ENCODE measurements at regions not wholly inside any gene's neighbourhood (a gene's known extent, or its start where the extent isn't known, plus 50 kb on each side); places are given as distances from the start of the nearest gene placed in this dataset.

DNA sequence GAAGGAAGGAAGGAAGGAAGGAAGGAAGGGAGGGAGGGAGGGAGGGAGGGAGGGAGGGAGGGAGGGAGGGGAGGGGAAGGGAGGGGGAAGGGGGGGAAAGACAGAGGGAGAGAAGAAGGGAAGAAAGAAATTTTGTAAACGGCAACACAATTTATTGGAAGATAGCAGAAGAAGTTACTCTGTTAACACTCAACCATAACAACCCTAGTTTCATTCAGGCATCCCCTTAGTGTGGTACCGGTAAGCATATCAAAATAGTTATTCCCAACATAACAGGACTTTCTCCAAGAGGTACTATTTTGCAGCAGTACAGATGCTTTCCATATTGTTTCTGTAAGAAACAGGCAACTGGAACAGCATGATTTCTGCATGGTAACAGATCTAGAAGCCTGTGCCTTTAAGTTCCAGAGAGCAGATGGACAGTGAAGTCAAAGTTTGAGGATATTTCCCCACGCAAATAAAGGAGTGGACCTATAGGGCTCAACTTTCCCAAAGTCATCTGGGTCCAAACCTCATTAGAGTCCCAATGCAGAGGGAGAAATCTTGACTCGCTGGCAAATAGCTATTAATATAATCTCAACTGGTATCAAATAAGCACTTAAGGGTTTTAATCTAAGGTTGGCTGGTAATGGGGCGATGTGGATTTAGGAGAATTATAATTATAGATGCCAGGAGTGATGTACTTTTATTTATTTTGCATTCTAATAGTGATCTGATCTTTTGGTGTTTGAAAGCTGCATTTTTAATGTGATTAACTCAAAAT is 69.4 kb downstream of the TENT5A start:
- Histone ChIP-seq H3K36me3 (no peaks in the 10 kb centered on the region), H3K4me3 (no peak overlapping the region), H3K4me1 (peaks cover 0 to 2% (median 0%) of the 10 kb centered on the region in 4 donors), H3K9me3 (no peaks in the 10 kb centered on the region), H3K27ac (no peak overlapping the region), H3K27me3 (no peaks in the 10 kb centered on the region)
- DNase-seq, result no peak
- TF ChIP-seq, protein P1, sequence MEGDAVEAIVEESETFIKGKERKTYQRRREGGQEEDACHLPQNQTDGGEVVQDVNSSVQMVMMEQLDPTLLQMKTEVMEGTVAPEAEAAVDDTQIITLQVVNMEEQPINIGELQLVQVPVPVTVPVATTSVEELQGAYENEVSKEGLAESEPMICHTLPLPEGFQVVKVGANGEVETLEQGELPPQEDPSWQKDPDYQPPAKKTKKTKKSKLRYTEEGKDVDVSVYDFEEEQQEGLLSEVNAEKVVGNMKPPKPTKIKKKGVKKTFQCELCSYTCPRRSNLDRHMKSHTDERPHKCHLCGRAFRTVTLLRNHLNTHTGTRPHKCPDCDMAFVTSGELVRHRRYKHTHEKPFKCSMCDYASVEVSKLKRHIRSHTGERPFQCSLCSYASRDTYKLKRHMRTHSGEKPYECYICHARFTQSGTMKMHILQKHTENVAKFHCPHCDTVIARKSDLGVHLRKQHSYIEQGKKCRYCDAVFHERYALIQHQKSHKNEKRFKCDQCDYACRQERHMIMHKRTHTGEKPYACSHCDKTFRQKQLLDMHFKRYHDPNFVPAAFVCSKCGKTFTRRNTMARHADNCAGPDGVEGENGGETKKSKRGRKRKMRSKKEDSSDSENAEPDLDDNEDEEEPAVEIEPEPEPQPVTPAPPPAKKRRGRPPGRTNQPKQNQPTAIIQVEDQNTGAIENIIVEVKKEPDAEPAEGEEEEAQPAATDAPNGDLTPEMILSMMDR (IDR thresholded peaks at IDR 0.05), result no peak
- intact Hi-C loops (cut with DNase I; ENCODE audit: low total_unique reads), result no loop called here

DNA sequence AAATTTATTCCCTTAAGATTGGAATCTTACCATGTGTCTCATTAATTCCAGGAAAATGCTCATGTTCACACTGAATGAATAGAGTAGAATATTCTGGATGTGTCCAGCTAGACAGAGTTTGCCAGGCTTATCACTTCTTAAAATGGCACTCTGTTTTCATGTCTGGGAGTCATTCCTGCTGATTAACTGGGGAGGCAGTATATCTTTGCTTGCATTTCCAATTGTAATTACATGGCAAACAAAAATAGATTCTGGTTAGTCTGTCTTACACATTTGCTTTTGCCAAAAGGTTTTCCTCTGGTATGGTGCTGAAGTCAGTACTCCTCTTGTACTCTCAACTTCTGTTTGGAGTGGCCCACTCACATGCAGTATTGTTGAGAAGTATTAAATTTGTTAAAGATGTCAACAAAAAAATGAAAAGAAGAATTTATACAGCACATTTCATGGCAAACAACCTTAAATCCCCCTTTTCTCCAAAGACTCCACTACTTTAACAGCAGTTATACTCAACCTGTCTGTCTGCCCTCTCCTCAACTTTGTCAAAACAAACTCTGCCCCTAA is 70.2 kb downstream of the TENT5A start:
- no peak overlapping the region for H3K4me3 ChIP-seq
- H3K9me3 ChIP-seq, result no peaks in the 10 kb centered on the region
- DNase-seq, result no peak
- TF ChIP-seq, protein P1 (IDR thresholded peaks at IDR 0.05), result no peak
- intact Hi-C loops (cut with DNase I; ENCODE audit: low total_unique reads), result no loop called here
- peaks cover 0 to 2% (median 0%) of the 10 kb centered on the region in 4 donors for H3K4me1 ChIP-seq
- no peaks in the 10 kb centered on the region for H3K36me3 ChIP-seq
- H3K27ac ChIP-seq, result no peak overlapping the region
- H3K27me3 ChIP-seq, result no peaks in the 10 kb centered on the region

DNA sequence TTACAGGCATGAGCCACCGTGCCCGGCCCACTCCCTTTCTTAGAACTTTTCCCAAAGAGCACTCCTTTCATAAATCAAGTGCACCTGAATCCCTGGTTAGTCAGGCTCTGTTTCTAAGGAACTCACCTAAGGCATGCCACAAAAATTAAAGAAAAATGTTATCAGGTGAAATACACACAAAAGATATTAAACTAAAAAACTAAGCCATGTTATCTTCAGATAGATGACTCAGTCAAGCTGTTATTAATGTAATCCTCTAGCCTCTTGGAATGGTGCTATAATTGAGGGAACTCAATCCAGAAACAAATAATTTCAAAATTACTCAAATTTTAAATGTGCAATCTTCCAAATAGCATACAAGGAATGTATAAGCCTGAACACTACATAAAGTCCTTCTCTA is 83.0 kb downstream of the TENT5A start:
- no peaks in the 10 kb centered on the region for H3K9me3 ChIP-seq
- no peaks in the 10 kb centered on the region for H3K36me3 ChIP-seq
- H3K27ac ChIP-seq, result no peak overlapping the region
- intact Hi-C loops (cut with DNase I; ENCODE audit: low total_unique reads), result no loop called here
- DNase-seq, result no peak
- no peak overlapping the region for H3K4me3 ChIP-seq
- H3K27me3 ChIP-seq, result no peaks in the 10 kb centered on the region
- no peaks in the 10 kb centered on the region for H3K4me1 ChIP-seq
- TF ChIP-seq, protein P1 (IDR thresholded peaks at IDR 0.05), result no peak

DNA sequence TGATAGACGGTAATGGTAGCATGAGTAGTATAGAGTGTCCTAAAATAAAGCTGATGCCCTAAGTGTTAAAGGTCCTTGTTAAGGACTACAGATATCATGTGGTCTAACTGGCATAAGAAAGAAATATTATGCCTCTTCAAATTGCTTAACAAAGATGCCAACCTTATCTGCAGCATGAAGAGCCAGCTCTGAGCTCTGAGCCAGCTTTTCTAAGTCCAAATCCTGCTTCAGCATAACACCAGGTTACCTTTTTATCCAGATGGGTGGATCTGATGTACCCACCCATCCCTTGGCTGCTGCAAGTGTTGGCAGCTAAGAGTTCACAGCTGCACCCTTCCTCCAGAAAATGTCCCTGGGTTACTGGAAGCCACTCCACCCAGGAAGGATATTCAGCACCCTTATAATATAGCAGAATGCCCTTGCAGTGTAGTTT is 83.8 kb downstream of the TENT5A start:
- intact Hi-C loops (cut with DNase I; ENCODE audit: low total_unique reads), result no loop called here
- H3K4me1 ChIP-seq, result no peaks in the 10 kb centered on the region
- DNase-seq, result no peak
- no peaks in the 10 kb centered on the region for H3K27me3 ChIP-seq
- no peaks in the 10 kb centered on the region for H3K36me3 ChIP-seq
- TF ChIP-seq, protein P1 (IDR thresholded peaks at IDR 0.05), result no peak
- H3K9me3 ChIP-seq, result no peaks in the 10 kb centered on the region
- no peak overlapping the region for H3K27ac ChIP-seq
- H3K4me3 ChIP-seq, result no peak overlapping the region

DNA sequence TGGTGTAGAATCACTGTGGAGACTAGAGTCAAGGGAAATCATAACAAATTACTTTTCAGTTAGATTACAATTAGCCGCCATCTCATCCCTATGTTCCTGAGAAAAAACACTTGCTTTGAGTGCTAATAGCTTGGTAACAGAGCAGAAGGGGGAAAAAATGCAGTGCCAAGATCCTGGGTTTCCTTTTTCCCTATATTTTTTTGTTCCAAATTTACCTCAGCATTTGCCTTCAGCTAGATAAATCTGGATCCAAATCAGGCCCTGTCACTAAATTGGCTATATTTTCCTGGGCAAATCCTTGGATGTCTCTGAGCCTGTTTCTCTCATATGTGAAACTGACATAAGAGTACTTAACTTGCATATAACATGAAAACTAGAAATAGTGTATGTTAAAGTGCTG is 86.0 kb downstream of the TENT5A start:
- Histone ChIP-seq H3K4me3 (no peak overlapping the region), H3K4me1 (no peaks in the 10 kb centered on the region), H3K27me3 (no peaks in the 10 kb centered on the region), H3K9me3 (no peaks in the 10 kb centered on the region), H3K27ac (no peak overlapping the region), H3K36me3 (no peaks in the 10 kb centered on the region)
- DNase-seq, result no peak
- TF ChIP-seq, protein P1 (IDR thresholded peaks at IDR 0.05), result no peak
- intact Hi-C loops (cut with DNase I; ENCODE audit: low total_unique reads), result no loop called here
